ENCODE measurements at regions not wholly inside any gene's neighbourhood (a gene's known extent, or its start where the extent isn't known, plus 50 kb on each side); places are given as distances from the start of the nearest gene placed in this dataset.

DNA sequence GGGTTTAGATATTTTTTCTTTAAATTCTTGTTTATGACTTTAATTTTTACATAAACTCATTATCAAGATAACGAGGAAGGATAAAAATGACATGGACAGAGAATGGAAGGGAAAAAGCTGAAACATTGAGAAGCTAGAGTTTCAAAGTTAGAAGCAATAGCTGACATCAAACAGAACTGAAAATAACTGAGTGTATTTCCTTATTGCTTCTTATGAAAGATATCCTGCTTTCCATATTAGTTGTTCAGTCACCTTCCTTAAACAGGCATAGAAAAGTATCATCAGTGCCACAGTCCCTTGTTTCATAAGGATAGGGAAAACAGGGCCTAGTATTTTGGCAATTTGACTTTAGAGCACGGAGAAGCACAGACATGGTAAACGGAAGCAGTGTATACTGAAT is 460.5 kb upstream of the GHITM start:
- H3K9ac ChIP-seq (ENCODE audit: low read depth, low read length, poor library complexity, severe bottlenecking), result no peak overlapping the region
- no peak for TF ChIP-seq EZH2phosphoT487 (IDR thresholded peaks at IDR 0.05; ENCODE audit: borderline replicate concordance)
- TF ChIP-seq, protein P1, sequence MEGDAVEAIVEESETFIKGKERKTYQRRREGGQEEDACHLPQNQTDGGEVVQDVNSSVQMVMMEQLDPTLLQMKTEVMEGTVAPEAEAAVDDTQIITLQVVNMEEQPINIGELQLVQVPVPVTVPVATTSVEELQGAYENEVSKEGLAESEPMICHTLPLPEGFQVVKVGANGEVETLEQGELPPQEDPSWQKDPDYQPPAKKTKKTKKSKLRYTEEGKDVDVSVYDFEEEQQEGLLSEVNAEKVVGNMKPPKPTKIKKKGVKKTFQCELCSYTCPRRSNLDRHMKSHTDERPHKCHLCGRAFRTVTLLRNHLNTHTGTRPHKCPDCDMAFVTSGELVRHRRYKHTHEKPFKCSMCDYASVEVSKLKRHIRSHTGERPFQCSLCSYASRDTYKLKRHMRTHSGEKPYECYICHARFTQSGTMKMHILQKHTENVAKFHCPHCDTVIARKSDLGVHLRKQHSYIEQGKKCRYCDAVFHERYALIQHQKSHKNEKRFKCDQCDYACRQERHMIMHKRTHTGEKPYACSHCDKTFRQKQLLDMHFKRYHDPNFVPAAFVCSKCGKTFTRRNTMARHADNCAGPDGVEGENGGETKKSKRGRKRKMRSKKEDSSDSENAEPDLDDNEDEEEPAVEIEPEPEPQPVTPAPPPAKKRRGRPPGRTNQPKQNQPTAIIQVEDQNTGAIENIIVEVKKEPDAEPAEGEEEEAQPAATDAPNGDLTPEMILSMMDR (conservative IDR thresholded peaks at IDR 0.05; ENCODE audit: low read length), result no peak

DNA sequence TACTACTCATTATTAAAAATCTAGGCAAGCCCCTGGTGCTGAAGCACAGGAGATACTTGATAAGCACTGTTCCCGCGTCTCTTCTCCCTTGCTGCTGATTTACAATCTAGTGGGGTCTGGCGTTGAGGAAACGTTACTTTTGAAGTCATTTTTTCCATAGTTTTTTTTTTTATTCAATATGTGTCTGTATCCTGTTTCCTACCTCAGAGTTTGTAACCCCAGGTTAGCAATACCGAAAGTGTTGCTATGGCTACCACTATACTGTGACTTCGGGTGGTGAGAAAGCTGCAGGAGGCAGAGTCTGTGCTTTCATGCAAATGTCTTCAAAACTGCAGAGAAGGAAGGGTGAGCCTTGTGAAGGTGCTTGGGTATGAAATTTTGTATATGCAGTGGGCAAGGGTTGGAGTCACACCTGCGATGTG is 458.8 kb upstream of the GHITM start:
- no peaks in the 10 kb centered on the region for H3F3A ChIP-seq (ENCODE audit: low read depth)
- no peak overlapping the region for H3K4me3 ChIP-seq (ENCODE audit: low read length, poor library complexity, severe bottlenecking)
- H3K4me2 ChIP-seq (ENCODE audit: low read depth, low read length, poor library complexity, severe bottlenecking), result no peak overlapping the region
- no peaks in the 10 kb centered on the region for H3K9me2 ChIP-seq (replicated peaks; ENCODE audit: low read depth, low read length)
- H2AFZ ChIP-seq (ENCODE audit: low read length), result no peak overlapping the region
- H3K36me3 ChIP-seq (ENCODE audit: insufficient read depth, low read length), result no peaks in the 10 kb centered on the region
- H3K27me3 ChIP-seq (ENCODE audit: insufficient read depth, low read length, poor library complexity, severe bottlenecking), result no peaks in the 10 kb centered on the region
- TF ChIP-seq, protein P1 (conservative IDR thresholded peaks at IDR 0.05; ENCODE audit: low read length), result no peak
- TF ChIP-seq EZH2phosphoT487 (IDR thresholded peaks at IDR 0.05; ENCODE audit: borderline replicate concordance), result no peak
- no peaks in the 10 kb centered on the region for H3K79me2 ChIP-seq (ENCODE audit: insufficient read depth, low read length)
- H4K20me1 ChIP-seq (ENCODE audit: insufficient read depth, low read length, poor library complexity, severe bottlenecking), result no peaks in the 10 kb centered on the region
- no peaks in the 10 kb centered on the region for H3K4me1 ChIP-seq (ENCODE audit: insufficient read depth, low read length, poor library complexity, severe bottlenecking)
- H3K9me3 ChIP-seq (ENCODE audit: insufficient read depth, low read depth, low read length), result no peaks in the 10 kb centered on the region
- H3K9ac ChIP-seq (ENCODE audit: low read depth, low read length, poor library complexity, severe bottlenecking), result no peak overlapping the region

More for the DNA sequence above, 460.5 kb upstream of the GHITM start:
- H3K4me2 ChIP-seq (ENCODE audit: low read depth, low read length, poor library complexity, severe bottlenecking), result no peak overlapping the region
- no peaks in the 10 kb centered on the region for H3K79me2 ChIP-seq (ENCODE audit: insufficient read depth, low read length)
- H3K4me3 ChIP-seq (ENCODE audit: low read length, poor library complexity, severe bottlenecking), result no peak overlapping the region
- no peaks in the 10 kb centered on the region for H3K27me3 ChIP-seq (ENCODE audit: insufficient read depth, low read length, poor library complexity, severe bottlenecking)
- H2AFZ ChIP-seq (ENCODE audit: low read length), result no peak overlapping the region
- no peaks in the 10 kb centered on the region for H3K9me2 ChIP-seq (replicated peaks; ENCODE audit: low read depth, low read length)
- H3K9me3 ChIP-seq (ENCODE audit: insufficient read depth, low read depth, low read length), result no peaks in the 10 kb centered on the region
- no peaks in the 10 kb centered on the region for H4K20me1 ChIP-seq (ENCODE audit: insufficient read depth, low read length, poor library complexity, severe bottlenecking)
- H3K36me3 ChIP-seq (ENCODE audit: insufficient read depth, low read length), result no peaks in the 10 kb centered on the region
- H3F3A ChIP-seq (ENCODE audit: low read depth), result no peaks in the 10 kb centered on the region
- no peaks in the 10 kb centered on the region for H3K4me1 ChIP-seq (ENCODE audit: insufficient read depth, low read length, poor library complexity, severe bottlenecking)

DNA sequence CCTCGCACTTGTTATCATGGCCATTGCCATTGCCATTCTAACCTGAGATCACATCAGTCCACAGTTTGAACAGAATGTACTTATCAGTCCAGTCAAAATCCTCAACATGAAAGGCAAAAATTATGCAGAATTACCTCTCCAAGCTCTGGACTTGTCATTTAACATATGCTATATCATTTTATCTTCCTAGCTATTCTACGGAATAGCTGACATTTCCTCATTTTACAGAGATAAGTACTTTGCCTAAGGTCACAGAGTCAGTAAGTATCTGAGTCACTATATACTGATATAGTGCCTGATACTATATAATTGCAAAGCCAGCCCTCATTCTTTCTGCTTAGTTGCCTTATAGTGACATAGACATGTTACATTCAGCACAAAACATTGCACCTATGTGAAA is 456.9 kb upstream of the GHITM start:
- Histone ChIP-seq H3K9me2 (replicated peaks; ENCODE audit: low read depth, low read length) (no peaks in the 10 kb centered on the region), H3K9me3 (ENCODE audit: insufficient read depth, low read depth, low read length) (no peaks in the 10 kb centered on the region), H3K79me2 (ENCODE audit: insufficient read depth, low read length) (no peaks in the 10 kb centered on the region), H3K9ac (ENCODE audit: low read depth, low read length, poor library complexity, severe bottlenecking) (no peak overlapping the region), H3K36me3 (ENCODE audit: insufficient read depth, low read length) (no peaks in the 10 kb centered on the region), H3K4me3 (ENCODE audit: low read length, poor library complexity, severe bottlenecking) (no peak overlapping the region), H3K4me2 (ENCODE audit: low read depth, low read length, poor library complexity, severe bottlenecking) (no peak overlapping the region), H4K20me1 (ENCODE audit: insufficient read depth, low read length, poor library complexity, severe bottlenecking) (no peaks in the 10 kb centered on the region), H3K27me3 (ENCODE audit: insufficient read depth, low read length, poor library complexity, severe bottlenecking) (no peaks in the 10 kb centered on the region), H2AFZ (ENCODE audit: low read length) (no peak overlapping the region), H3K4me1 (ENCODE audit: insufficient read depth, low read length, poor library complexity, severe bottlenecking) (no peaks in the 10 kb centered on the region), H3F3A (ENCODE audit: low read depth) (no peaks in the 10 kb centered on the region)
- no peak for TF ChIP-seq EZH2phosphoT487 (IDR thresholded peaks at IDR 0.05; ENCODE audit: borderline replicate concordance)
- TF ChIP-seq, protein P1 (conservative IDR thresholded peaks at IDR 0.05; ENCODE audit: low read length), result no peak

Data from Loucy (cell line).